Non-pigmented ciliary epithelial cell (primary cell): ENCODE measurements at regions not wholly inside any gene's neighbourhood (a gene's known extent, or its start where the extent isn't known, plus 50 kb on each side); places are given as distances from the start of the nearest gene placed in this dataset.

Experiments
- DNase-seq: peaks from one replicate; pipeline ENCODE4 v3.0.0-alpha.2; 2010; ENCODE audit warnings: low read depth

DNA sequence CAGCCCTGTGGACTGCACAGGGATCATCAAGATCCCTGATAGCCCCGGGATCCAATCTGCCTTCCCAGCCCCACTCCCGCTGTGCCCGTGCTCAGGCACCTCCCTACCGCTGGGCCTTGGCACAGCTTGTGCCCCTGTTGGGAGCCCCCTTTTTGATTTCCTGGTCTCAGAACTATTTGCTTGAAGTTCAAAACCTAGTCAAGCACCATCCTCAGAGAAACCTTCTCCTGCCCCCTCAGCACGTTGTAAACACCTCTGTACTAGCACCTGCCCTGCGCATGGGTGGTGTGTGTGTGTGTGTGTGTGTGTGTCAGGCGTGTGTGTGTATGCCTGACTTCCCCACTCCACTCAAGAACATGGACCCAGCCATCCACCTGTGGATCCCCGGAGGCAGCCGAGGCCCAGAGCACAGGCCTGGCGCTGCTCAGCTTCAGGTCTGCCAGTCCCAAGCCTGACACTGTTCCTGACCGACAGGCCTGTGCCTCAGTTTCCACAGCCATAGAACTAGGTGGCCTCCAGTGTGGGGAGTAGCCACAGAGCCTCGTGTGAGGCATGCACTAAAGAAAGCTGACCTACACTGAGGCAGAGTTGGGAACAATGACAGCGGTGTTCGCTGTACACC lies 65.5 kb downstream of the ADRA2C start:
- DNase-seq: no peak

DNA sequence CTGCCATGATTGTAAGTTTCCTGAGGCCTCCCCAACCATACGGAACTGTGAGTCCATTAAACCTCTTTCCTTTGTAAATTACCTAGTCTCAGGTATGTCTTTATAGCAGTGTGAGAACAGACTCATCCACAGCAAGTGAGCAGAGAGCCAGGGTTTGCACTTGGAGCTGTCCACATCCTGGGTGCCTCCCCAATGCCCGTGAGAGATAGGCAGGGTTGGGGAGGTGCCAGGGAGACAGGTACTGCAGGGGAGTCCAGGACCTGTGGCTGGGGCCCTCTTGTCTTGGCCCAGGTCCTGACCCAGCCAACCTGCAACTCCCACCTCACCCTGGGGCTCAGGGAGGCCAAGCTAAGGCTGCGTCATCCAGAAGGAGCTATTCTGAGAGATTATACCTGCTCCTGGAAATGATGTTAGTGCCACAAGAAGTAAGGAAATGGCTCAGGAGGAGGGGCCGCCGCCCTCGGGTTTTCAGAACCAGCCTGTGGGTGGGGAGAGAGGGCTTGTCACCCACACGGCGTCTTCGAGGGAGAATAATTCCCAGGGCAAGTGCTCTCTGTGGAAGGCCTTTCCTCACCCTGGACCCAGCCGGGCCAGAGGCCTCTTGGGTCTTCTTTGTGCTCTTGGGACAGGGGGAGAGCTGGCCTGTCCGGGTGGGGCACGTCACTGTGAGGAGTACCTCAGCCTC lies 66.5 kb downstream of the ADRA2C start:
- DNase-seq: no peak

DNA sequence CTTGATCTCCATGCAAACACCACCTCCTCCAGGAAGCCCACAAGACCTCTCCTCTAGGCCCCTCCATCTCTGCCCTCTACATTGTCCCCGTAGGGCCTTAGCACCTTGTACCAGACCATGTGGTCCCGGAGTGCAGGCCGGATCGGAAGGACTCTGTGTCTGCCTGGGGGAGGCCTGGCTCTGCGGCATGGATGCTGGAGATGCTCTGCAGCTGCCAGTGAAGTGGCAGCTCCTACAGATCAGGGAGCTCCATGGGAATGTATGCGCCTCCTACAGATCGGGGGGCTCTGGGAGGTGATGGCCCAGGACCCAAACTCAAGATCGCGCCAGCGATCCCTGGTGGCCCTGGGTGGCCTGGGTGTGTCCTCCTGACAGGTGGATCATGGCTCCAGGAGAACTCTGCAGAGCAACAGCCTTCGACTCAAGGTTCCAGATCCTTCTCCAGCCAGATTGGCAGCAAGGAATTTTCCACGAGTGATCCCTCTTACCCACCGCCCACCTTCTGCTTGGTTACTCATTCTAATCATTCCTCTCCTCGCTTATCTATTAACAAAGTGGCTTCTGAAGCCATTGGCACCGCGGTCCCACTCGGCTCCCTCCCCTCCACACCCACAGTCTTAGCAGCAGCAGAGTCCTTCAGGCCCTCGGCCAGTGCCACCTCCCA lies 67.3 kb downstream of the ADRA2C start:
- DNase-seq: no peak

DNA sequence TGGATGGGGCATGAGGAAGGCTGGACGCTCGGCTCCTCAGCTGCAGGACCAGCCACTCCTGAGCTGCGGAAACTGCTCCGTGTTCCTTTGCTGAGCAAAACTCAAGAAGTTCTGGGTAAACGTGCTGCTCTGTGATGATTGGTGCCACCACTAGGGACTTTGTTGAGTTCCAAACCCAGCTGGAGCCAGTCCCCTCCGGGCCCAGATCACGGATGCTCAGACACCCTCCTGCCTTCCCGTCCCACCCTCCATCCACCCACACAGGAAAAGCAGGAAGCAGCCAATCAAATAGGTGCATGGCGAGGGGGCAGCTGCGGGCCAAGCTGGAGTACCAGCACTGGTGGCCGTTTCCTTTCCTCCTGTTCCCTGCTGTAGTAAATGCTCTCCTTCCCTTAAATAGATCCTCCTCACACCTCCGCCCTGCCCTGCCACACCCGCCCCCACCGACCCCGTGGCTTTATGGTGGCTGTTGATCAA lies 68.0 kb downstream of the ADRA2C start:
- DNase-seq: no peak

DNA sequence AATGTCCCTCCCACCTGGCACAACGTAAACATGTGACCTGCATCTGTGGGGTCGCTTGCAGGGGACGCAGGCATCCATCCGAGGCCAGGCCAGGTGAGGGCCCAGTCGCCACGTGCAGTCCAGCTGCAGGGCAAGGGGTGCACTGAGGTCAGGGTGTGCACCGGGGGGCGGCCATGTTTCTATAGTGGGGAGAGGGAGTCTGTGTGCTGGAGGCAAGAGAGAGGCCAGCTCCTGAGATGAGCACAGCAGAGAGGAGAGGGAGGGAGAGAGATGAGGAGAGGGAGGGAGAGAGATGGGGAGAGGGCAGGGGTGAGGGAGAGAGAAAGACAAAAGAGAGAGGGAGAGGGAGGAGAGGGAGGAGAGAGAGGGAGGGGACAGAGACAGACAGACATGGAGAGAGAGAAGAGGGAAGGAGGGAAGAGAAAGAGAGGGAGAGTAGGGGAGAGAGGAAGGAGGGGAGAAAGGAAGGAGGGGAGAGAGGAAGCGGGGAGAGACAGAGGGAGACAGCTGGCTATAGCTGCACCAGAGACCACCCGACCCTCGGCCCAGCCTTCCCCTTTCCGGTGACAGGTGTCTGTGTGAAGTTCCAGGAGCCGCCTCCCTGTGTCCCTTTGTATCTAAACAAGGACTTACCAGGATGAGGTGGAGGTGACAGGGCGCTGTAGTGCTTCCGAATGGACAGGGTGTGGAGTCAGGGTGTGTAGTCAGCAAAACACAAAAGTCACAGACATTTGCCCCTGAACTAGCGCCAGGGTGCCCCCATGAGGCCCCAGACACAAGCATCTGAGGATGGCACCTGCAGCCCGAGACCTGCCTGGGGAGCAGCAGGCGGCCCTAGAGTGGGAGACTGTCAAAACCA lies 68.7 kb downstream of the ADRA2C start:
- no peak for DNase-seq

DNA sequence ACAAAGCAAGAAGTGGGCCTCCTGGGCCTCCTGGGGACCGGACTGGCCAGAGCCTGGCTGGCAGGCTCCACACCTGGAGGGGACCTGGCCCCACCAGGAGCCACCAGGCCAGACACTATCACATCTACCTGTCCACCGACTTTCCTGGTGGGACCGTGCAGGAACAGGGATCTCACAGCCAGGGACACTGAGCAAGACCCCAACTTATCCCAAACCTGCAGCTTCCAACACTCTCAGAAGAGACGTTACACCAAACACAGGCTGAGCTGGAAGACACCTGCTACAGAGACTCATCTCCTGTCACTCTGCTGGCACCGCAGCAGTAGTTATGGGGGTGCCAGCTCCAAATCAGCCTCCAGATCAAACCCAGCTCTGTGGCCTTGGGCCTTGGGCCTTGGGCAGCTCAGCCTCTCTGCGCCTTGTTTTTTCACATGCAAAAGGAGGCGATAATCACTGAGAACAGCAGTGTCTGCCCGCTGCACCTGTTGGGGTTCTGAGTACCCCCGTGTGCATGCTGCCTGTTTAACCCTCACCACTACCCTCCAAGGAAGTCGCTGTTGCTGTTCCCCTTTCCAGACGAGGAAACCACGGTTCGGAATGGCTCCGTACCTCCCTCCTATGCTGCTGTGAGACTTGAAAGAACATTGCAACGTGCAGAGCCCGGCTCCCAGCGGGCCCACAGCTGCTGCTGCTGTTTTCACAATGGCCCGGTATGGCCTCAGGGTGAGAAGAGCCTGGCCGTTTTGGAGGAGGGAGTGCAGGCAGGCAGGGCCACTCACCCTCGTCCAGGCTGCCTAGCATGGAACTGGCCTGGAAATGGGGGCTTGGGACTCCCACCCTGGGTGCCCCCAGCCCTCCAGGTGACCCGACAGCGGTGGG lies 69.6 kb downstream of the ADRA2C start:
- DNase-seq: no peak

DNA sequence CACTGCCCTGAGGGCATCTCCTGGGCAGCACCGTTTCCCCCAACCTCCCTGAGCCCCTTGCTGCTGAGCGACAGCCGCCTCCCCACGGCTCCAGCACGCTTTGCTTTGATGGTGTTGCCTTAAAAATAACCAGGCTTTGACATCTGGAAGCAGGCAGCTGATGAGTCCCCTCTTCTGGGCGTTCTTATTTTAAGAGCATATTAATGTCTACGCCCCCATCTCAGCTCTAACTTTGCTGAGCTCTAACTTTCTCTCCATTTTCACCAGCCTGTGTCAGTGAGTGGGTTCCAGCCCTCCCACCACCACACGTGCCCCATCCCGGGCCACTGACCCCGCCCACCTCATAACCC lies 70.2 kb downstream of the ADRA2C start:
- no peak for DNase-seq

DNA sequence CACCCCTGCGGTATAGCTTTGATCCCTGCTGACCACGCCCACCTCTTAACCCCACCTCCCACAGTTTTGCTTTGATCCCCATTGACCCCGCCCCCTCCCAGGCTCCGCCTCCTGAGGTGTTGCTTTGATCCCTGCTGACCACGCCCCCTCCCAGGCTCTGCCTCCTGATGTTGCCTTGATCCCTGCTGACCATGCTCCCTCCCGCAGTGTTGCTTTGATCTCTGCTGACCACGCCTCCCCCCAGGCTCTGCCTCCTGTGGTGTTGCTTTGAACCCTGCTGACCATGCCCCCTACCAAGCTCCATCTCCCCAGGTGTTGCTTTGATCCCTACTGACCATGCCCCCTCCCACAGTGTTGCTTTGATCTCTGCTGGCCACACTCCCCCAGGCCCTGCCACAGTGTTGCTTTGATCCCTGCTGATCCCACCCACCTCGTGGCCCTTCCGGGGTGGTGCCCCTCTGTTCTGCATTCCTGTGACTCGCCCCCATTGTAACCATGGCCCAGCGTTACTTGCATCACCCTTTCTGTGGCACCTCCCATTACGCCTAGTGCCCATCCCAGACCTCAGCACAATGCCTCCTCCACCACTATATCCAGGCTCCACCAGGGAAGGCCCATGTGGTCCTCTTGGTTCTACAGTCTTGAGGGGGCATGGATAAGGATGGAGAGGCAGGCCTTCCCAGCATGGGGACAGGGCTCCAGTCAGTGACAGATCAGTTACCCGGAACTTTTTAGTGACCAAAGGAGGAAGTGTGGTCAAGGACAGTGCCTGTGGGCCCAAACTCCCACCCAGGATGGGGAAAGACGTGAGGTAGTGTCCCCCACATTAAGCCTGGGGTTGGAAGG lies 70.8 kb downstream of the ADRA2C start:
- no peak for DNase-seq

DNA sequence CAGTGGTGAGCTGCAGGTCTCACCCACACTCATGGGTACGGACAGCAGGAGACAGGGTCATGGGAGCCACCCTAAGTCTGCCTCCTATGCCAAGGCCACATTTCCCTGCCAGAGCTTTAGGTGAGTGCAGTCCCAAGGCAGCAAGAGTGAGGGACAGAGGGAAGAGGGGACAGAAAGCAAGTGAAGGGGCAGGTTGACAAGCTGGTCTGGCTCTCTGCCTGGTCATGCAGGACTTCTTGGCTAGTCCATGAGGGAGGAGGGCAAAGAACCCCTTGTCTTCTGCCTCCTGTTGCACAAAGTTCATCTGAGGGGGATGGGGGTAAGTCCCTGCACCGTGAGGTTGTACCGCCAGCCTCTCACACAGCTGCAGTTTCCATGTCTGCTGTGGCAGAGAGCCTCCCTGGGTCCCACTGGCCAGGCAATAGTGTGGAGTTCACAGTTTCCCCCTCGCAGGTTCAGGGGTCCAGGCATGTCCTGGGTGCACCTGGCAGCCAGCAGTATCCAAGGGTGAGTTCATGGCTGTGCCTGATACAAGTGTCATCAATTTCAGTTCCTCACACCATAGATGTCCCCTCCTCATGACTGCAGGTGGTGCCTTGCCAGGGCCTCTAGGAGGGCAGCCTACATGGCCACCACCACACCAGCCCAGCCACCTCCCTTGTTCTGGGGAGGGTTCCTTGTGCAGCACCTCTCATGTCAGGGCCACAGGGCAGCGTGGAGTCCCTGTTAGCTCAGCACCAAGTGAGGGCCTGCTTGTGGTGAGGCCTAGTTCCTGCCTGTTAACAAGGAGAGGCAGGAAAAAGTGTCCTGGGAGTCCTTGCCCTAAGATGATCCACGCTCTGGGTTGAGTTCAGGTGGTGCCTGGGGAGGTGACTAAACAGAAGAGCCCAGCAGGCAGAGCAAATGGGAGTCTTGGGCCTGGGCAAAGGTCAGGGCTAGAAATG lies 72.5 kb downstream of the ADRA2C start:
- no peak for DNase-seq

DNA sequence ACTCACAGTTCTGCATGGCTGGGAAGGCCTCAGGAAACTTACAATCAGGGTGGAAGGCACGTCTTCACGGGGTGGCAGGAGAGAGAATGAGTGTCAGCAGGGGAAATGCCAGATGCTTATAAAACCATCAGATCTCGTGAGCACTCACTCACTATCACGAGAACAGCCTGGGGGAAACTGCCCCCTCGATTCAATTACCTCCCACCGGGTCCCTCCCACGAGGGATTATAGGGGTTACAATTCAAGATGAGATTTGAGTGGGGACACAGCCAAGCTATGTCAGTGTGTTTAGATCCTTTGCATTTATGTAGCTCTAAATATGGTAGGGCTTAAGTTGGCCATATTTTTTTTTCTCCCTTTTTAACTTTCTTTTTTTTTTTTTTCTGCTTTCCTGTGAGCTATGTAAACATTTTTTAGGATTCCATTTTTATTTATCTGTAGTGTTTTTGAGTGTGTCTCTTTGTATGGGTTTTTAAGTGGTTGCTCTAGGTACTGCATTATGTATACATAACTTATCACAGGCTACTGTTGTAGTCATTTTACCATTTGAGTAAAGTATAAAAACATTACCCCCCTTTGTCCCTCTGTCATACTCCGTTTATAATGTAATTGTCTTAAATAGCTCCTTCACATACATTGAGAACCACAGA lies 79.0 kb downstream of the ADRA2C start:
- no peak for DNase-seq

DNA sequence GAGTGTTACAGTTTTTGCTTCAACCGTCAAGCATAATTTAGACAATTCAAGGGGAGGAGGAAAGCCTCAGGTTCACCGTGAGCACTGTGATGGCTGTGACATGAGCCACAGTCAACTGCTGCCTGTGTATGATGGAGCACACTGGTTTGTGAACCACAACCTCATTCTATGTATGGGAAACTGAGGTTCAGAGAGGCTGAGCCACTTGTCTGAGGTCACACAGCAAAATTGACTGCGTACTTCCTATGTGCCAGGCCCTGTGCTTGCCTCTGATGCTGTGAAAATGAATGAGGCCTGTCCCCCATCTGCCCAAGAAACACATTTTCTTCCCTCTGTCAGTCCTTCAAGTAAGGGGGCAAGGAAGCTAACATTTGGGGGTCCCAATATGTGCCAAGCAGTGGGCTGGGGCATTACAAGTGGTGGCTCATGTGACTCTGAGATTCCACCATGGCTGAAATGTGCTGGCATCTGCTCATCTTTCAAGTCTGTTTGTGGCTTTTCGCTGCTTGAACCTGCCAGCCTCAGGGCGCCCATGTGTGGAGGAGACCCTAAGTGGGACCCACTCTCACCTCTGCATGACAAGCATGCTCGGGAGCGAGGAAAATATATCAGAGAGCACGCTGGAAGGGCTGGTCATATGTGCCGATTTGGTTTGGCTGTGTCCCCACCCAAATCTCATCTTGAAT lies 79.7 kb downstream of the ADRA2C start:
- no peak for DNase-seq

DNA sequence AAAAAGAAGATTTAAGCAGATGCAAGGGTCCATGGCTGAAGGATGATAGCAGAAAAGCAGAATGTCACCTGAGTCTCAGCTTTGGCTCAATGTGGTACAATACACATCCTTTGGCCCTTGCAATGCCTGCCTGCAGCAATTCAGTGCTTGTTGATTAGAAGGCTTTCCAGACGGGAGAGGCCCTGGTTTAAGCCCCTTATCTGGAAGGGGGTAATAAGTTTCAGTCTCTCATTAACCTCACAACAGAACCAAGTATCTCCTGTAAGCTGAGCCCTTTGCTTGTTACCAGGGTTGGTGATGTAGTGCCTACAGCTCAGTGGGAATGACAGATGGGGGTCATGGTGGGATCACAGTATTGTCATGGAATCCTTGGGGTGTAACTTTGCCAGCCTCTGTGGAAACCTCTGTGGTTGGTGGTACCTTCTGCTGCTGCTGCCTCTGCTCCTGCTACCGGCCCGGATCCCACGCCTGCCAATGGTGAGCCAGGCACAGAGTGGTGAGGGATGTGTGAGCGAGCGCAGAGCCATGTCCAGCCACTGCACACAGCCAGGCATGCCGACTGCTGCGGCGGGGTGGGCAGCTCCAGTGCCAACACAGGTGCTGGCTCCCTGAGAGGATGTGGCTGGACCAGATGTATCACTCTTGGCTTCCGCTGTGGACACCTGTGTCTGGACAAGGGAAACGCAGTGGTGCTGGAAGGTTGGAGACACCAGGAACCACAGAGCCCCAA lies 81.2 kb downstream of the ADRA2C start:
- DNase-seq: no peak

DNA sequence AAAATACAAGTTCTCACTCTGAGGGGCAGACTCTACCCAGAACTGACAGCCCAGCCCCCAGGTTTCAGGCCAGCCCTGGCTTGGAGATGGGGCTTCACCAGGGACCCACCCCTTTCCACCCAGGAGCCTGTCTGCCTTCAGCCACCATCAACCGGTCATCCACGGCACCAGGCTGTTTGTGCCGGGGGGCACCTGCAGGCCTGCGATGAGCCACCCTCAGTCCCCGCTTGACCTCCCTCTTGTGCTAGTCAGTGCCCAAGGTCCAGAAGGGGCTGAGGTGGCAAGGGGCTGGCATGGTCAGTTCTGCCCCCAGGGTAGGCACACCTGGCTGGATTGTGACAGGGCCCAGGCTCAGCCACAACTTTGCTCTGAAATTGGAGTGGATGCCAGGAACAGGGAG lies 82.1 kb downstream of the ADRA2C start:
- no peak for DNase-seq

DNA sequence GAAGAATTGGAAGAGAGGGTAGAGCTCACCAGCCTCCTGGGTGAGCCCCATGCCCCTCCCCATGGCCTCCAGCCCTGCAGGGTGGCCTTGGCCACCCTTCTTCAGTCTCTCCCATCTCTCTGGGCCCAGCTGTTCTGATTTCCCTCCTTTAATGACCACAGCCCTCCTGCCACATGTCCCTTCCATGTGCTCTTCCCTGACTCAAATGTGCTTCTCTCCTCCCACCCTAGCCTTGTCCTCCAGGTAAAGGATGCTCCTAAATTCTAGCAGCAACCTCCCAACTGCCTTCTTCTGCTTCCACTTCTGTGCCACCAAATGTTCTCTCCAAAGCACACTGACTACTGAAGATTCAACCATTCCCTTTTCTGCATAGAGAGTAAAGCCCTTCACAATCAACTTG lies 83.0 kb downstream of the ADRA2C start:
- no peak for DNase-seq

DNA sequence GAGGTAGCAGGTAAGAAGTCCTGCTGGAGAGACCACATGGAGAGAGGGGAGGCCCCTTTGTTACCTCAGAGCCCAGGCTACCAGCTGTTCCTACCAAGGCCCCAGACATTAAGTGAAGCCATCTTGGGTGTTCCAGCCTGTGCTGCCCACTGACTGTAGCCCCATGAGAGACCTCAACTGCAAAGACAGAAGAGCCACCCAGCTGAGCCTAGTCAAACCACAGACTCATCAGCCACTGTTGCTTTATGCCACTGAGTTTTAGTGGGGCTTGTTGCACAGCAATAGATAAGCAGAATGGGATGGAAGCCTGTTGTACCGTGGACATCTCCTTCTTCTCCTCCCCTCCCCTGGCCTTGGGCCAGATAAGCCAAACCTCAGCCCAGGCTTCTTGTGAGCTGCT lies 83.9 kb downstream of the ADRA2C start:
- no peak for DNase-seq

DNA sequence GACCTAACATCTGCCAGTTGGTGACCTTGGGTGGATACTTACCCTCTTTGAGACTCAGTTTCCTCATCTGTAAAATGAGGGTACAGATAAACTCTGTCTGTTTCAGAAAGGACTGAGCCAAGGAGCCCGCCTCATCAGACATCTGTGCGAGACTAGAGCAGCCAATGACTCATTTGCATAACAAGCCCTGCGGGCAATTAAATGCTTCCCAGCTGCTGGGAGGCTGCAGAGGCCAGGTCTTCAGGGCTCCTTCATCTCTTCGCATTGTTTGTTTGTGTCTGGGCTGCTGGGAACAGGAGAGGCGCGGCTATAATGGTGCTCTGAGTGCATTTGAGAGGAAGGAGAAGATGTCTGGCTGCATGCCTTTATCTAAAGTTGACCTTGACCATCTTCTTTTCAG lies 85.0 kb downstream of the ADRA2C start:
- DNase-seq: no peak

DNA sequence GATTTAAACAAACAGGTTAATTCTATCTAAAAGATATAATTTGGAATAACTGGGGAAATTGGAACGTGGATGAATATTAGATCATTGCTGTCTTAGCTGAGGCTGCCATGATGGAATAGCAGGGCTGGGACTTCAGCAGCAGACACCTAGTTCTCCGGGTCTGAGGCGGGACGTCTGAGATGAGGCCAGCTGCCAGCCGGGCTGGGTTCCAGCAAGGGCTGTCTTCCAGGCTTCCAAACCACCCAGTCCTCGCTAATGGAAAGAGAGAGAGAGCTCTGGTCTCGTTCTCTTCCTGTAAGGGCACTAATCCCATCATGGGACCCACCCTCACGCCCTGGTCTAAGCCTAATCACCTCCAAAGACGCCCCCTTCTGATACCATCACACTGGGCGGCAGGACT lies 85.7 kb downstream of the ADRA2C start:
- no peak for DNase-seq

DNA sequence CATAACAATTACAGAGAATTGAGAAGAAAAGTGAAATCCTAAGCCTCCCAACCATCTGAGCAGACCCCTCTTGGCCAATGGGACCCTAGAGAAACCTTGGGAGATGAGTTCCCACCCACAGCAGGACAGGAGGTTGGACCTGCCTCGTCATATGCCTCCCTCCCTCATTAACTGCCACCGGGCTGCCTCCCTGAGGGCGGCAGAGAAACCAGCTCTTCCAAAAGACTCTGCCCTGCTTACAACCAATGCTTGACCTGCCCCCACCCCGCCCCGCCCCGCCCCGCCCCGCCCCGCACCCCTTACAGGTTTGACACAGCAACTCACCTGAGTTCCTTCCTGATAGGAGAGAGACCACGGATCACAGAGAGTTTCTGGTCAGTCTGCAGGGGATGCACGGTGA lies 86.1 kb downstream of the ADRA2C start:
- DNase-seq: no peak
